ENCODE measurements at regions not wholly inside any gene's neighbourhood (a gene's known extent, or its start where the extent isn't known, plus 50 kb on each side); places are given as distances from the start of the nearest gene placed in this dataset.

DNA sequence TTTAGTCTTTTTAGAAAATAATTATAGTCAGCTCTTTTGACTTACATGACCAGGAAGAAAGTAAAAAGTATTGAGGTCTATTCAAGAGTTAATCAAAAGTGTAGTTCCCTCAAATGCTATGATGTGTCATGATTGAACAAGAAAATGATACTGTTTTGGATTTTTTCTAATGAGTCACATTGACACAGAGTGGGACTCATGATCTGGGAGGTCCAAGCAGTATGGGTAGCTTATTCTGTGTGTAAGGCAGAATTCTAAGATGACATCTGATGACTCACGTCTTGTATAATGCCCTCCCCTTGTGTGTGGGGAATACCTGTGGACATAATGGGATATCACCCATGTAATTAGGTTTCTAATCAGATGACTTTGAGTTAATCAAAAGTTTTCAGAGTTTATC, 178.1 kb upstream of the DDHD1 start:
- Histone ChIP-seq H3K4ac (ENCODE audit: low read depth, low read length) (no peak overlapping the region), H3K56ac (ENCODE audit: low read length) (no peak overlapping the region), H2BK15ac (replicated peaks; ENCODE audit: low read depth) (no peak overlapping the region), H2BK120ac (ENCODE audit: low read depth, low read length) (no peak overlapping the region), H3K4me2 (ENCODE audit: low read length) (no peak overlapping the region), H3K18ac (ENCODE audit: low read length) (no peak overlapping the region), H3K27me3 (ENCODE audit: insufficient read depth, low read length, poor library complexity) (no peaks in the 10 kb centered on the region), H3K79me2 (ENCODE audit: control insufficient read depth, insufficient read depth, low read length) (no peaks in the 10 kb centered on the region), H4K8ac (ENCODE audit: low read depth, low read length) (no peak overlapping the region), H4K5ac (ENCODE audit: low read length) (no peak overlapping the region), H3K79me1 (ENCODE audit: low read length) (no peaks in the 10 kb centered on the region), H2AK5ac (ENCODE audit: low read length) (no peak overlapping the region), H3K23ac (ENCODE audit: low read length) (no peak overlapping the region), H3K4me3 (ENCODE audit: low read length) (no peak overlapping the region), H3K36me3 (ENCODE audit: control insufficient read depth, insufficient read depth, low read length) (no peaks in the 10 kb centered on the region), H3K9ac (ENCODE audit: low read length) (no peak overlapping the region), H3K27ac (ENCODE audit: low read depth, low read length) (no peak overlapping the region), H2BK5ac (ENCODE audit: low read length) (no peak overlapping the region), H3K4me1 (ENCODE audit: control insufficient read depth, low read depth, low read length) (peaks cover 2% of the 10 kb centered on the region)
- WGBS (ENCODE audit: extremely low coverage, insufficient coverage, low lambda C conversion rate) = no CpG with 5 or more reads among the region's 1 CpG
- DNase-seq = no peak

DNA sequence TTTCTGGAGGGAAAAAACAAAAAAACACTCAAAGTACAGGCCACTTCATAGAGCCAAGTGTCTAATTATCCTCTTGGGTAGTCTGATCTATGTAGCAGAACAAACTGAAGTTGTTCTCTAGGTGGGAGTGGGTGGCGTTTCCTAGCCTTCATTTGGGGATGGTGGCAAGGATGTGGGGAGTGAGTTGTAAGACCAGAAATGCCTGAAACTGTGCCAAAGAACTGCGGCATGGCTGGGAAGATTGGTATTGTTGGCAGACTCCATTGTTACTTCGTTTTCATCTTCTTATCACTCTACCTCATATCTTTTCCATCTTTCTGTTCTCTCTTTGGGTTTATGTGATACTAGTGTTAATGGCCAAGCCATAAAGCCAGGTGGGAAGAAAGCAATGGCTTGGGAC, 177.3 kb upstream of the DDHD1 start:
- no peak overlapping the region for H3K4ac ChIP-seq (ENCODE audit: low read depth, low read length)
- no peak overlapping the region for H3K27ac ChIP-seq (ENCODE audit: low read depth, low read length)
- no peak overlapping the region for H3K4me2 ChIP-seq (ENCODE audit: low read length)
- no peak overlapping the region for H2BK5ac ChIP-seq (ENCODE audit: low read length)
- H3K79me1 ChIP-seq (ENCODE audit: low read length) = no peaks in the 10 kb centered on the region
- no peak overlapping the region for H2BK15ac ChIP-seq (replicated peaks; ENCODE audit: low read depth)
- no peak overlapping the region for H4K8ac ChIP-seq (ENCODE audit: low read depth, low read length)
- H2BK120ac ChIP-seq (ENCODE audit: low read depth, low read length) = no peak overlapping the region
- H3K18ac ChIP-seq (ENCODE audit: low read length) = no peak overlapping the region
- H3K36me3 ChIP-seq (ENCODE audit: control insufficient read depth, insufficient read depth, low read length) = no peaks in the 10 kb centered on the region
- H3K23ac ChIP-seq (ENCODE audit: low read length) = no peak overlapping the region
- WGBS (ENCODE audit: extremely low coverage, insufficient coverage, low lambda C conversion rate) = no CpG with 5 or more reads among the region's 3 CpGs
- H3K56ac ChIP-seq (ENCODE audit: low read length) = no peak overlapping the region
- no peak overlapping the region for H4K5ac ChIP-seq (ENCODE audit: low read length)
- no peaks in the 10 kb centered on the region for H3K79me2 ChIP-seq (ENCODE audit: control insufficient read depth, insufficient read depth, low read length)
- H3K4me3 ChIP-seq (ENCODE audit: low read length) = no peak overlapping the region
- peaks cover 2% of the 10 kb centered on the region for H3K4me1 ChIP-seq (ENCODE audit: control insufficient read depth, low read depth, low read length)
- no peaks in the 10 kb centered on the region for H3K27me3 ChIP-seq (ENCODE audit: insufficient read depth, low read length, poor library complexity)
- DNase-seq = no peak
- H2AK5ac ChIP-seq (ENCODE audit: low read length) = no peak overlapping the region
- no peak overlapping the region for H3K9ac ChIP-seq (ENCODE audit: low read length)

DNA sequence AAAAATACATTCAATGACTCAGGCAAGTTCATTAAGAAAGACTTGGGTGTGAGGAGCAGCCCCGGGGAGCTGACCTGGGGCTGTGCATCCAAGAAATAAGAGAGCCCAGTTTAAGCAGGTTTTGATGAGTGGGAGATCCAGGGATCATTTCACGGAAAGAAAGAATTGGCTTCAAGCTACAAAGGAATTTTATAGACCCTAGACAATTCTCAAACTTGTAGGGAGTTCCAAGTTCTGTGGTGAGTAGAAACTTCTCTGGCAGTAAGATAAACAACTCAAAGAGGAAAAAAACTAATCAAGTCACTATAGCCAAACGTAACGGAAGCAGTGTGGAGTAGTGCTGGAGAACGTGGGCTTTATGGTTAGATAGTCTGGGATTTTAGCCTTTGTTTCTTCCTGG, 175.7 kb upstream of the DDHD1 start:
- Histone ChIP-seq H3K4me2 (ENCODE audit: low read length) (no peak overlapping the region), H3K56ac (ENCODE audit: low read length) (no peak overlapping the region), H2BK5ac (ENCODE audit: low read length) (no peak overlapping the region), H3K4me1 (ENCODE audit: control insufficient read depth, low read depth, low read length) (peaks cover 2% of the 10 kb centered on the region), H2AK5ac (ENCODE audit: low read length) (no peak overlapping the region), H3K9ac (ENCODE audit: low read length) (no peak overlapping the region), H3K18ac (ENCODE audit: low read length) (no peak overlapping the region), H3K36me3 (ENCODE audit: control insufficient read depth, insufficient read depth, low read length) (no peaks in the 10 kb centered on the region), H3K4ac (ENCODE audit: low read depth, low read length) (peak overlapping the region; percentile 9), H3K23ac (ENCODE audit: low read length) (no peak overlapping the region), H3K4me3 (ENCODE audit: low read length) (no peak overlapping the region), H2BK120ac (ENCODE audit: low read depth, low read length) (no peak overlapping the region), H3K79me1 (ENCODE audit: low read length) (no peaks in the 10 kb centered on the region), H3K27ac (ENCODE audit: low read depth, low read length) (no peak overlapping the region), H4K8ac (ENCODE audit: low read depth, low read length) (no peak overlapping the region), H3K27me3 (ENCODE audit: insufficient read depth, low read length, poor library complexity) (no peaks in the 10 kb centered on the region), H4K5ac (ENCODE audit: low read length) (no peak overlapping the region), H2BK15ac (replicated peaks; ENCODE audit: low read depth) (peak overlapping the region; percentile 75), H3K79me2 (ENCODE audit: control insufficient read depth, insufficient read depth, low read length) (no peaks in the 10 kb centered on the region)
- WGBS (ENCODE audit: extremely low coverage, insufficient coverage, low lambda C conversion rate) = no CpG with 5 or more reads among the region's 5 CpGs
- no peak for DNase-seq

DNA sequence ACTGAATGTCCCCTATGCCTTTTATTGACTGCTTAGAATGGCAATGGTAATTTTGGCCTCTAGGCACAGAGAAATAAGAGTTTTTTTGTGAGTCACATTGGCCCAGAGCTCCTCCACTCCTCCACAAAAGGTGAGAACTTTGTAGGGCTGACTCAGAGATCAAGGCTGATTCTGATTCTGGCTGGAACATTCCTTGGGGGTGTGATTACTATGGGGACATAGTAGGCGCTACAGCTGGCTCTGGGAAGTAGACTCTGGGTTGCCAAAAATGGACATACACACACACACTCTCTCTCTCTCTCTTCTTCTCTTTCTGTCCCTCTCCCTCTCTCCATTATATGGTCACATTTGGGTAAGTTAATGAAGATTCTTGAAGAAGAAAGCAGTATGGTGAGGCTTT, 174.6 kb upstream of the DDHD1 start:
- H3K18ac ChIP-seq (ENCODE audit: low read length) = no peak overlapping the region
- no peak overlapping the region for H3K56ac ChIP-seq (ENCODE audit: low read length)
- no peaks in the 10 kb centered on the region for H3K36me3 ChIP-seq (ENCODE audit: control insufficient read depth, insufficient read depth, low read length)
- H2BK5ac ChIP-seq (ENCODE audit: low read length) = no peak overlapping the region
- H2AK5ac ChIP-seq (ENCODE audit: low read length) = no peak overlapping the region
- DNase-seq = peak; percentile 89
- no peak overlapping the region for H3K4ac ChIP-seq (ENCODE audit: low read depth, low read length)
- H2BK15ac ChIP-seq (replicated peaks; ENCODE audit: low read depth) = no peak overlapping the region
- H3K4me1 ChIP-seq (ENCODE audit: control insufficient read depth, low read depth, low read length) = peaks cover 2% of the 10 kb centered on the region
- no peak overlapping the region for H4K5ac ChIP-seq (ENCODE audit: low read length)
- no peak overlapping the region for H4K8ac ChIP-seq (ENCODE audit: low read depth, low read length)
- H3K79me2 ChIP-seq (ENCODE audit: control insufficient read depth, insufficient read depth, low read length) = no peaks in the 10 kb centered on the region
- no peaks in the 10 kb centered on the region for H3K27me3 ChIP-seq (ENCODE audit: insufficient read depth, low read length, poor library complexity)
- no peak overlapping the region for H3K4me2 ChIP-seq (ENCODE audit: low read length)
- no CpG with 5 or more reads among the region's 1 CpG for WGBS (ENCODE audit: extremely low coverage, insufficient coverage, low lambda C conversion rate)
- H3K4me3 ChIP-seq (ENCODE audit: low read length) = no peak overlapping the region
- no peak overlapping the region for H3K23ac ChIP-seq (ENCODE audit: low read length)
- no peaks in the 10 kb centered on the region for H3K79me1 ChIP-seq (ENCODE audit: low read length)
- no peak overlapping the region for H3K27ac ChIP-seq (ENCODE audit: low read depth, low read length)
- no peak overlapping the region for H2BK120ac ChIP-seq (ENCODE audit: low read depth, low read length)
- no peak overlapping the region for H3K9ac ChIP-seq (ENCODE audit: low read length)

DNA sequence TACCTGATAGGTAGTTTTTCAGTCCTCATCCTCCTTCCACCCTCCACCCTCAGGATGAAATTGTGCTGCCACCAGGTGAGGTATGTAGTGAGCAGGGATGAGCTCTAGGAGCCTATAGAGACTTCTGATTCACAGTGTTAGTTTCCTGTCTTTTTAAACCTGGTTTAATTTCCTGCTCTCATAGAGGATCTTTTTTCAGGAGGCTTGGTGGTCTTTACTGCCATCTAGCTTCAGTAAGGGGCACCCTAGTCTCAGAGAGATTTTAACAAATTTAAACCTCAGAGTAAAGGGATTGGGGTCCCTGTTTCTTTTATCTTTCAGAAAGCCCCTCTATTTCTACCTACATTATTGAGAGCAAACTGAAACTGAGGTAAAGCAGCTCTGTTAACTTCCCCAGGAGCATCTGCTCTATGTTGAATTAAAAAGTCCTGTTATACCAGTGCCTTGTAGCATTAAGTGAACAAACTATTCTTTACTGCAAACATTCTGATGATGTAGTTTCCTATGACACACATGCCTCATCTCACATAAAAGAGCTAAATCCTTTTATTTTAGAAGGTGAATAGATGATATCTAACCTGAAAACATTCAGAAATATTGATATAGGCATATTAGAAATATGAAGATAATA, 172.2 kb upstream of the DDHD1 start:
- Histone ChIP-seq H3K56ac (ENCODE audit: low read length) (peak overlapping the region; percentile 44), H2BK15ac (replicated peaks; ENCODE audit: low read depth) (no peak overlapping the region), H2AK5ac (ENCODE audit: low read length) (no peak overlapping the region), H3K23ac (ENCODE audit: low read length) (no peak overlapping the region), H3K4ac (ENCODE audit: low read depth, low read length) (no peak overlapping the region), H3K18ac (ENCODE audit: low read length) (no peak overlapping the region), H2BK5ac (ENCODE audit: low read length) (no peak overlapping the region), H3K4me3 (ENCODE audit: low read length) (no peak overlapping the region), H3K79me1 (ENCODE audit: low read length) (no peaks in the 10 kb centered on the region), H3K27me3 (ENCODE audit: insufficient read depth, low read length, poor library complexity) (no peaks in the 10 kb centered on the region), H3K9ac (ENCODE audit: low read length) (no peak overlapping the region), H4K5ac (ENCODE audit: low read length) (no peak overlapping the region), H3K4me1 (ENCODE audit: control insufficient read depth, low read depth, low read length) (peaks cover 2% of the 10 kb centered on the region), H3K79me2 (ENCODE audit: control insufficient read depth, insufficient read depth, low read length) (no peaks in the 10 kb centered on the region), H3K27ac (ENCODE audit: low read depth, low read length) (no peak overlapping the region), H4K8ac (ENCODE audit: low read depth, low read length) (no peak overlapping the region), H3K36me3 (ENCODE audit: control insufficient read depth, insufficient read depth, low read length) (no peaks in the 10 kb centered on the region), H2BK120ac (ENCODE audit: low read depth, low read length) (no peak overlapping the region), H3K4me2 (ENCODE audit: low read length) (no peak overlapping the region)
- peak; percentile 65 for DNase-seq

DNA sequence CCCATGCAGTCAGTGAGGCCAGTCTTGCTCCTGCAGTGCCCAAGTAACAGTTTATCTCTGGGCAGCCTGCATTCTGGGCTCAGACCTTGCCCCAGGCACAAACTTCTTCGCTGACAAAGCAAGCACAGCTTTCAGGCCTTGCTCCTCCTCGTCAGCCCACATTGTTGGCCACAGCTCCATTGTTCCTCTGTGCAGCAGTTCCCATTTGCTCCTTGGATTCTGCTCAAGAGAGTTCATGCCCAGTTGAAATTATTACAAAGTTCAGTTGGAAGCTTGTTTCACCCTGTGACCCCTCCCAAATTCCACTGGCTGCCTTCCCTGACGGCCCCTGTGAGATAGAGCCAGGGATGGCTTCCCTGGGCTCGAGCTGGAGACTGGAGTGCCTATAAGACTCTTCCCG, 163.4 kb upstream of the DDHD1 start:
- Histone ChIP-seq H3K27ac (ENCODE audit: low read depth, low read length) (no peak overlapping the region), H3K27me3 (ENCODE audit: insufficient read depth, low read length, poor library complexity) (no peaks in the 10 kb centered on the region)

More for the DNA sequence above, 163.4 kb upstream of the DDHD1 start:
- H3K4me3 ChIP-seq (ENCODE audit: low read length) = no peak overlapping the region
- no peak overlapping the region for H3K9ac ChIP-seq (ENCODE audit: low read length)
- no peak overlapping the region for H3K4me2 ChIP-seq (ENCODE audit: low read length)
- no peak overlapping the region for H2BK120ac ChIP-seq (ENCODE audit: low read depth, low read length)
- H4K5ac ChIP-seq (ENCODE audit: low read length) = no peak overlapping the region
- H3K79me2 ChIP-seq (ENCODE audit: control insufficient read depth, insufficient read depth, low read length) = no peaks in the 10 kb centered on the region
- H3K18ac ChIP-seq (ENCODE audit: low read length) = no peak overlapping the region
- no peak overlapping the region for H2AK5ac ChIP-seq (ENCODE audit: low read length)
- H4K8ac ChIP-seq (ENCODE audit: low read depth, low read length) = no peak overlapping the region
- H3K4me1 ChIP-seq (ENCODE audit: control insufficient read depth, low read depth, low read length) = no peaks in the 10 kb centered on the region
- H2BK15ac ChIP-seq (replicated peaks; ENCODE audit: low read depth) = no peak overlapping the region
- H3K23ac ChIP-seq (ENCODE audit: low read length) = no peak overlapping the region
- no peak for DNase-seq
- H2BK5ac ChIP-seq (ENCODE audit: low read length) = no peak overlapping the region
- no peaks in the 10 kb centered on the region for H3K79me1 ChIP-seq (ENCODE audit: low read length)
- no peaks in the 10 kb centered on the region for H3K36me3 ChIP-seq (ENCODE audit: control insufficient read depth, insufficient read depth, low read length)
- no peak overlapping the region for H3K56ac ChIP-seq (ENCODE audit: low read length)
- no CpG with 5 or more reads among the region's 5 CpGs for WGBS (ENCODE audit: extremely low coverage, insufficient coverage, low lambda C conversion rate)
- H3K4ac ChIP-seq (ENCODE audit: low read depth, low read length) = no peak overlapping the region
